ENCODE measurements at regions not wholly inside any gene's neighbourhood (a gene's known extent, or its start where the extent isn't known, plus 50 kb on each side); places are given as distances from the start of the nearest gene placed in this dataset.

- TF ChIP-seq GATA3 (IDR thresholded peaks at IDR 0.05; ENCODE audit: low read depth, low read length) (no peak), GATA2 (IDR thresholded peaks at IDR 0.05; ENCODE audit: low read depth, low read length) (no peak)
Measured at GRCh38 chr17:55932973-55933372, 182.1 kb downstream of the PCTP start.

- no peak for TF ChIP-seq GATA3 (IDR thresholded peaks at IDR 0.05; ENCODE audit: low read depth, low read length)
- no peak for TF ChIP-seq GATA2 (IDR thresholded peaks at IDR 0.05; ENCODE audit: low read depth, low read length)
Measured at GRCh38 chr17:55959756-55960155, 193.5 kb upstream of the ANKFN1 start.

- TF ChIP-seq GATA3 (IDR thresholded peaks at IDR 0.05; ENCODE audit: low read depth, low read length) (no peak), GATA2 (IDR thresholded peaks at IDR 0.05; ENCODE audit: low read depth, low read length) (no peak)
Measured at GRCh38 chr17:55961386-55961785, 191.9 kb upstream of the ANKFN1 start.

GRCh38 chr17:55962951-55963401 lies 190.3 kb upstream of the ANKFN1 start:
- TF ChIP-seq GATA2 (IDR thresholded peaks at IDR 0.05; ENCODE audit: low read depth, low read length) = no peak
- TF ChIP-seq GATA3 (IDR thresholded peaks at IDR 0.05; ENCODE audit: low read depth, low read length) = no peak

- TF ChIP-seq GATA2 (IDR thresholded peaks at IDR 0.05; ENCODE audit: low read depth, low read length) (no peak), GATA3 (IDR thresholded peaks at IDR 0.05; ENCODE audit: low read depth, low read length) (no peak)
Measured at GRCh38 chr17:55964191-55964590, 189.1 kb upstream of the ANKFN1 start.

GRCh38 chr17:55965051-55965450 lies 188.2 kb upstream of the ANKFN1 start:
- TF ChIP-seq GATA3 (IDR thresholded peaks at IDR 0.05; ENCODE audit: low read depth, low read length) = no peak
- no peak for TF ChIP-seq GATA2 (IDR thresholded peaks at IDR 0.05; ENCODE audit: low read depth, low read length)

- TF ChIP-seq GATA2 (IDR thresholded peaks at IDR 0.05; ENCODE audit: low read depth, low read length) (no peak), GATA3 (IDR thresholded peaks at IDR 0.05; ENCODE audit: low read depth, low read length) (no peak)
Measured at GRCh38 chr17:55969562-55970324, 183.5 kb upstream of the ANKFN1 start.

GRCh38 chr17:55978578-55978977 lies 174.7 kb upstream of the ANKFN1 start:
- TF ChIP-seq GATA3 (IDR thresholded peaks at IDR 0.05; ENCODE audit: low read depth, low read length) = no peak
- no peak for TF ChIP-seq GATA2 (IDR thresholded peaks at IDR 0.05; ENCODE audit: low read depth, low read length)

GRCh38 chr17:55983096-55983495 lies 170.2 kb upstream of the ANKFN1 start:
- TF ChIP-seq GATA3 (IDR thresholded peaks at IDR 0.05; ENCODE audit: low read depth, low read length) = no peak
- no peak for TF ChIP-seq GATA2 (IDR thresholded peaks at IDR 0.05; ENCODE audit: low read depth, low read length)

- TF ChIP-seq GATA3 (IDR thresholded peaks at IDR 0.05; ENCODE audit: low read depth, low read length) (no peak), GATA2 (IDR thresholded peaks at IDR 0.05; ENCODE audit: low read depth, low read length) (no peak)
Measured at GRCh38 chr17:55986817-55987216, 166.5 kb upstream of the ANKFN1 start.

- no peak for TF ChIP-seq GATA3 (IDR thresholded peaks at IDR 0.05; ENCODE audit: low read depth, low read length)
- TF ChIP-seq GATA2 (IDR thresholded peaks at IDR 0.05; ENCODE audit: low read depth, low read length) = no peak
Measured at GRCh38 chr17:55988861-55989260, 164.4 kb upstream of the ANKFN1 start.

- no peak for TF ChIP-seq GATA2 (IDR thresholded peaks at IDR 0.05; ENCODE audit: low read depth, low read length)
- TF ChIP-seq GATA3 (IDR thresholded peaks at IDR 0.05; ENCODE audit: low read depth, low read length) = no peak
Measured at GRCh38 chr17:55990332-55991006, 162.8 kb upstream of the ANKFN1 start.

- TF ChIP-seq GATA2 (IDR thresholded peaks at IDR 0.05; ENCODE audit: low read depth, low read length) (no peak), GATA3 (IDR thresholded peaks at IDR 0.05; ENCODE audit: low read depth, low read length) (no peak)
Measured at GRCh38 chr17:55996826-55997225, 156.4 kb upstream of the ANKFN1 start.

- no peak for TF ChIP-seq GATA3 (IDR thresholded peaks at IDR 0.05; ENCODE audit: low read depth, low read length)
- TF ChIP-seq GATA2 (IDR thresholded peaks at IDR 0.05; ENCODE audit: low read depth, low read length) = no peak
Measured at GRCh38 chr17:56000411-56000810, 152.9 kb upstream of the ANKFN1 start.
